ENCODE measurements at regions not wholly inside any gene's neighbourhood (a gene's known extent, or its start where the extent isn't known, plus 50 kb on each side); places are given as distances from the start of the nearest gene placed in this dataset.

DNA sequence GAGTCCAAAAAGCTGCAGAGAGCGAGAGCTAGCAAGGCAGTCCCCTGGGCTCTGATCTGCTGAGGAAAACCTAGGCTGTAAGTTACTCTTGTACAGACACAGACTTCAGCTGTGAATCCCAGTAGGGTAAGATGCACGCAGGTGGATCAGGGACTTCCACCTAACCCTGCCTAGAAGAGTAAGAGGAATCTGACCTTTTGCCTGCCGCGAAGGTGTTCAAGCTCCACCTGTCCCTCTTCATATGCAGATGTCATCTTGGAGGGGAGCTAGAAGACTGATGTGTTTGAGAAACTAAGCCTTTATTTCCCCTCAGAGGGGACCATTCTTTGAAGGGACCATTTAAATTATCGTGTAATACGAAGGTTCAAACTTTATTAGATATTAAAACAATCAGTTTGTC lies 108.6 kb upstream of the USP24 start:
- no peak for DNase-seq (ENCODE audit: low read depth)
- H3K4me3 ChIP-seq (ENCODE audit: low read depth, low read length): no peak overlapping the region
- TF ChIP-seq, protein P1, sequence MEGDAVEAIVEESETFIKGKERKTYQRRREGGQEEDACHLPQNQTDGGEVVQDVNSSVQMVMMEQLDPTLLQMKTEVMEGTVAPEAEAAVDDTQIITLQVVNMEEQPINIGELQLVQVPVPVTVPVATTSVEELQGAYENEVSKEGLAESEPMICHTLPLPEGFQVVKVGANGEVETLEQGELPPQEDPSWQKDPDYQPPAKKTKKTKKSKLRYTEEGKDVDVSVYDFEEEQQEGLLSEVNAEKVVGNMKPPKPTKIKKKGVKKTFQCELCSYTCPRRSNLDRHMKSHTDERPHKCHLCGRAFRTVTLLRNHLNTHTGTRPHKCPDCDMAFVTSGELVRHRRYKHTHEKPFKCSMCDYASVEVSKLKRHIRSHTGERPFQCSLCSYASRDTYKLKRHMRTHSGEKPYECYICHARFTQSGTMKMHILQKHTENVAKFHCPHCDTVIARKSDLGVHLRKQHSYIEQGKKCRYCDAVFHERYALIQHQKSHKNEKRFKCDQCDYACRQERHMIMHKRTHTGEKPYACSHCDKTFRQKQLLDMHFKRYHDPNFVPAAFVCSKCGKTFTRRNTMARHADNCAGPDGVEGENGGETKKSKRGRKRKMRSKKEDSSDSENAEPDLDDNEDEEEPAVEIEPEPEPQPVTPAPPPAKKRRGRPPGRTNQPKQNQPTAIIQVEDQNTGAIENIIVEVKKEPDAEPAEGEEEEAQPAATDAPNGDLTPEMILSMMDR (IDR thresholded peaks at IDR 0.05; ENCODE audit: insufficient read depth, low read length): no peak

DNA sequence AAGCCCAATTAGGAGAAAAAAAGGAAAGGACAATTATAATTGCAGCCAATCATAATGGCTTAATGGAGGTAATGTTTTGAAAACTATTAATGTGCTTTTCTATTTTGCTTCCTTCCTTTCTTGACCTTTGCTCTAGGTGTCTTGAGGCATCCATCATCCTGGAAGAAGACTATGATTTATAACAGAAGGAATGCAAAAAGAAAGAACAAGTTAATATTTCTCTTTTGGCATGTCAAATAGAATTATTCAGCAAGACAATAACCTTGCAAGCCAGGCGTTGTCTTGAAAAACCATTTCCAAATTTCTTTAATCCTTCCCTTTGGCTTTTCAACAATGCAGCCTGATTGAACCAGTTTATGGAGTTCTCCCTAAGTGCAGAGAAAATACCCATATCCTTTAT lies 107.7 kb upstream of the USP24 start:
- TF ChIP-seq, protein P1 (IDR thresholded peaks at IDR 0.05; ENCODE audit: insufficient read depth, low read length): no peak
- peak; percentile 21 for DNase-seq (ENCODE audit: low read depth)
- no peak overlapping the region for H3K4me3 ChIP-seq (ENCODE audit: low read depth, low read length)

DNA sequence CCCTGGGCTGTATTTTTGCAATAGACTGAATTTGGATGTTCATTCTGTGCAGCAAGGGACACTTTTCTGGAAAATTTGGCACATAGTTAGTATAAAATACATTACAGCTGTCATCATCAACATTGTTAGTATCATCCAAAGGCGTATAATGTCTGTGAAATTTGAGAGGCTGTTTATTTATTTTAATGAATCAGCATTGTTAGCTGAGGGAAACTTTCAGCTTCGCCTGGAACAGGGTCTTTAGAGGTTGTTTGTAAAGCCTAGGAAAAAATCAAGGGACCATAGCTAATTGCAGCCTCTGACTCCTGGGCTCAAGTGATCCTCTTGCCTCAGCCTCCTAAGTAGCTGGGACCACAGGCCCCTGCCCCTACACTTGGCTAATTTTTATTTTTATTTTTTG lies 106.8 kb upstream of the USP24 start:
- peak; percentile 37 for DNase-seq (ENCODE audit: low read depth)
- TF ChIP-seq, protein P1 (IDR thresholded peaks at IDR 0.05; ENCODE audit: insufficient read depth, low read length): no peak
- no peak overlapping the region for H3K4me3 ChIP-seq (ENCODE audit: low read depth, low read length)

DNA sequence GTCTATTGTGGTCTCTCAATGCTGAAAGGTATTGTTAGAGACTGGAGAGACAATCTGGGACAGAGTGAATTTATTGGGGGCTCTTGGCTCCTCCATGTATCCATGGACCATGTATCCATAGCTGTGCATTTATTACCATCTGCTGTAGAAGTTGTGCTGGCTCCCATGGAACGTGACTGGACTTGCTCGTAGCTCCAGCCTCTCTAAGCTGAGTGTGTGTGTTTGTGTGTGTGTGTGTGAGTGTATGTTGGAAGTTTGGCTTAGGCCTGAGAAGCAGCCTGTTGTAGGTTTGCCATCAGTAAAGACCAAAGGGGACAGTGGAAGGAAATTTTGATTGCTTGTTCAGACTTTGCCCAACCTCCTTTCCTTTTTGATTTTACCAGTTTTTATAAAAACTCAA lies 105.7 kb upstream of the USP24 start:
- TF ChIP-seq, protein P1 (IDR thresholded peaks at IDR 0.05; ENCODE audit: insufficient read depth, low read length): no peak
- DNase-seq (ENCODE audit: low read depth): no peak
- no peak overlapping the region for H3K4me3 ChIP-seq (ENCODE audit: low read depth, low read length)

DNA sequence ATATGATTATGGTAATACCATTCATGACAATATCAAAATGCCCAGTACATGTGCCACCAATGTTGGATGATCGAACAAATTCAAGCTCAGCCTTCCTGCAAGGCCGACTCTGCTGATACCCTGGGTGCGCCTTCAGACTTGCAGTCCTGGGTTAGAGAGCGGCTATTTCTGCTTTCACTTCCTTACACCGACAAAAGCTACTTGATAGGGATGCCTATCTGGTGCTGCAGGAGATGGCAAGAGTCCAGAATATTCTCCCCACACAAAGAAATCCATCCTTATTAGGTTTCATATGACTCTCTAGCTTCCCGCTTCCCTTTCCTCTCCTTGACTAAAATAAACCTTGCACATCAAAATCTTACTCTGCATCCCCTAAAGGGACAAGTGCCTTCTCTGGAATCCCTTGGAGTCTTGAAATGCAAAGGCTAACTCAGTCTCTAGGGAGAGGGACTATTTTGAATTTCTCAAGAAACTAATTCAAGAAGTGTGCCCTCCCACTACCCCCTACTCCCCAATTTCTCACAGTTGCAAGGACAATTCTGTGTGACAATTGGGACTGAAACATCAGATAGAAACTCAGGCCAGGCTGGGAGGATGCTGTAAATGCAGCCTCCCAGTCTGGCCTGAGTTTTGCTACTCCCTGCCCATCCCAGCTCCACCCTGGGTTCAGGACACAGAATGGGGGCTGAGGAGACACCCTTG lies 103.1 kb upstream of the USP24 start:
- TF ChIP-seq, protein P1 (IDR thresholded peaks at IDR 0.05; ENCODE audit: insufficient read depth, low read length): no peak
- H3K4me3 ChIP-seq (ENCODE audit: low read depth, low read length): no peak overlapping the region
- DNase-seq (ENCODE audit: low read depth): no peak

DNA sequence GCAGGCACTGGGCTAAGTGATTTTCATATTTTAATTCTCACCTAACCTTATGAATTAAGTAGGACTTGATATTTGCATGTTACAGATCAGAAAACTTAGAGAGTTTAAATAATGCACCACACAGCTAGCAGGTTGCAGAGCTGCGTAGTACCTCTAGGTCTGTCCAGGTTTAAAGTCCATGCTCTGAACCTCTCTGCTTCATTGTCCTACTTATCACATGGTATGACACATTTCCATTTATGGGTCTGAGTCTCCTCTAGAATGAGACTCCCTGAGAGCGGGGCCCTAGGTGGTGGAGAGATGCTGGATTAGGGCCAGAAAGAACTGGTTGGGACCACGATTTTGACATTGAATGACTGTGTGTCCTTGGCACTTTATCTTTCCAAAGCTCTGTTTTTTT lies 102.5 kb upstream of the USP24 start:
- no peak for DNase-seq (ENCODE audit: low read depth)
- no peak overlapping the region for H3K4me3 ChIP-seq (ENCODE audit: low read depth, low read length)
- TF ChIP-seq, protein P1 (IDR thresholded peaks at IDR 0.05; ENCODE audit: insufficient read depth, low read length): no peak
